BJ (cell line): ENCODE measurements at regions not wholly inside any gene's neighbourhood (a gene's known extent, or its start where the extent isn't known, plus 50 kb on each side); places are given as distances from the start of the nearest gene placed in this dataset.
"Not testable (repeated sequence)": the region's sequence is repeated elsewhere in the genome, so short reads cannot be mapped to it uniquely, and the experiment has no call there.

Experiments
- CTCF ChIA-PET: fragments of 350-600 bp; formaldehyde crosslinking; extraction: SDS; loops from one replicate; lab custom pipeline; 2021; ENCODE audit warnings: antibody characterized with exemption, inconsistent platforms; lab: Yijun Ruan, JAX
- POLR2A ChIA-PET: fragments of 300-600 bp; sonication (Branson Sonifier 250); formaldehyde crosslinking; extraction: SDS; loops from one replicate; lab custom pipeline; 2021; ENCODE audit warnings: antibody characterized with exemption; lab: Charles Lee
- DNase-seq: peaks from one replicate; pipeline ENCODE4 v3.0.0-alpha.2; 2011; ENCODE audit warnings: low read depth
- H3K27me3 ChIP-seq: 2 replicates; pipeline ENCODE4 v1.6.0; 2011; ENCODE audit warnings: low read length; ENCODE audit not compliant: control insufficient read depth, insufficient read depth
- H3K36me3 ChIP-seq: 2 replicates; pipeline ENCODE4 v1.5.1; 2011; ENCODE audit warnings: low read length; ENCODE audit not compliant: control insufficient read depth, insufficient read depth
- H3K4me3 ChIP-seq: 2 replicates; pipeline ENCODE4 v1.5.1; 2011; ENCODE audit warnings: low read depth, mild to moderate bottlenecking, control low read depth, low read length
- CTCF ChIP-seq: IDR thresholded peaks from 2 replicates; pipeline ENCODE4 v1.5.1; 2011; ENCODE audit warnings: low read depth, mild to moderate bottlenecking, control low read depth, inconsistent platforms, low read length, moderate library complexity; ENCODE audit not compliant: insufficient read depth

- ChIA-PET CTCF (interaction anchor here (1.0 kb wide), 1 partner anchor 25 kb away, joined by 3 read pairs; no protein-coding TSS in a partner anchor), POLR2A (no interaction called here)
Measured at GRCh38 chr4:13678186-13678924, 50.8 kb upstream of the BOD1L1 start.

GRCh38 chr4:13681570-13681969 lies 54.0 kb upstream of the BOD1L1 start:
- POLR2A ChIA-PET, result no interaction called here
- Histone ChIP-seq H3K36me3 (no peaks in the 10 kb centered on the region), H3K4me3 (no peak overlapping the region), H3K27me3 (no peaks in the 10 kb centered on the region)
- CTCF ChIA-PET, result interaction anchor here (1.1 kb wide), 1 partner anchor 8 kb away, joined by 3 read pairs; no protein-coding TSS in a partner anchor
- no peak for DNase-seq
- TF ChIP-seq CTCF, result no peak

More at GRCh38 chr4:13678186-13678924, 50.8 kb upstream of the BOD1L1 start:
- Histone ChIP-seq H3K27me3 (no peaks in the 10 kb centered on the region), H3K4me3 (no peak overlapping the region), H3K36me3 (no peaks in the 10 kb centered on the region)
- TF ChIP-seq CTCF, result no peak
- DNase-seq, result no peak

GRCh38 chr4:13694256-13694655 lies 66.7 kb upstream of the BOD1L1 start:
- no peaks in the 10 kb centered on the region for H3K27me3 ChIP-seq
- H3K36me3 ChIP-seq, result no peaks in the 10 kb centered on the region
- CTCF ChIA-PET, result no interaction called here
- POLR2A ChIA-PET, result no interaction called here
- H3K4me3 ChIP-seq, result no peak overlapping the region
- no peak for DNase-seq
- TF ChIP-seq CTCF, result no peak

- DNase-seq, result no peak
- Histone ChIP-seq H3K4me3 (no peak overlapping the region), H3K27me3 (no peaks in the 10 kb centered on the region), H3K36me3 (no peaks in the 10 kb centered on the region)
- CTCF ChIA-PET, result interaction anchor here (1.4 kb wide), 1 partner anchor 43 kb away, joined by 3 read pairs; no protein-coding TSS in a partner anchor
- POLR2A ChIA-PET, result no interaction called here
- no peak for TF ChIP-seq CTCF
Measured at GRCh38 chr4:13698296-13698695, 70.8 kb upstream of the BOD1L1 start.

GRCh38 chr4:13700021-13700857 lies 72.7 kb upstream of the BOD1L1 start:
- no peaks in the 10 kb centered on the region for H3K36me3 ChIP-seq
- POLR2A ChIA-PET, result interaction anchor here (0.6 kb wide), 1 partner anchor 219 kb away, joined by 3 read pairs; no protein-coding TSS in a partner anchor
- H3K4me3 ChIP-seq, result no peak overlapping the region
- peak; percentile 69 for DNase-seq
- TF ChIP-seq CTCF, result no peak
- CTCF ChIA-PET, result interaction anchor here (0.6 kb wide), 1 partner anchor 230 kb away, joined by 3 read pairs; no protein-coding TSS in a partner anchor
- no peaks in the 10 kb centered on the region for H3K27me3 ChIP-seq

GRCh38 chr4:13700858-13701140 lies 73.3 kb upstream of the BOD1L1 start:
- not testable (repeated sequence) for H3K4me3 ChIP-seq, H3K36me3 ChIP-seq, H3K27me3 ChIP-seq, DNase-seq
- ChIA-PET CTCF (interaction anchor here (0.6 kb wide), 2 partner anchors 230 to 393 kb away, joined by 3 read pairs; no protein-coding TSS in a partner anchor), POLR2A (interaction anchor here (0.6 kb wide), 1 partner anchor 218 kb away, joined by 3 read pairs; no protein-coding TSS in a partner anchor)
